ENCODE measurements at regions not wholly inside any gene's neighbourhood (a gene's known extent, or its start where the extent isn't known, plus 50 kb on each side); places are given as distances from the start of the nearest gene placed in this dataset.

GRCh38 chr10:8417631-8418030 is 363.1 kb downstream of the GATA3 start:
- TF ChIP-seq EZH2phosphoT487 (IDR thresholded peaks at IDR 0.05; ENCODE audit: borderline replicate concordance, low read length) (no peak), CTCF (IDR thresholded peaks at IDR 0.05; ENCODE audit: low read depth, low read length, poor library complexity, severe bottlenecking) (no peak)

All from DOHH2 (cell line).